ENCODE measurements at regions not wholly inside any gene's neighbourhood (a gene's known extent, or its start where the extent isn't known, plus 50 kb on each side); places are given as distances from the start of the nearest gene placed in this dataset.

GRCh38 chr2:23019476-23019875 lies 365.5 kb upstream of the KLHL29 start:
- CTCF ChIA-PET: interaction anchor here (0.6 kb wide), 1 partner anchor 804 kb away, joined by 3 read pairs; no protein-coding TSS in a partner anchor
- TF ChIP-seq ZNF488 (tag by site-specific recombination; IDR thresholded peaks at IDR 0.05) (no peak), ZNF610 (tag by site-specific recombination; IDR thresholded peaks at IDR 0.05; ENCODE audit: borderline replicate concordance) (no peak), ZNF571 (tag by site-specific recombination; IDR thresholded peaks at IDR 0.05) (no peak), ZNF248 (tag by site-specific recombination; IDR thresholded peaks at IDR 0.05) (no peak), ZNF18 (tag by site-specific recombination; IDR thresholded peaks at IDR 0.05) (no peak), MYNN (tag by site-specific recombination; IDR thresholded peaks at IDR 0.05; ENCODE audit: borderline replicate concordance) (no peak), ZNF202 (tag by site-specific recombination; IDR thresholded peaks at IDR 0.05; ENCODE audit: borderline replicate concordance) (no peak), ZNF792 (tag by site-specific recombination; IDR thresholded peaks at IDR 0.05) (no peak), ZFP69B (tag by site-specific recombination; IDR thresholded peaks at IDR 0.05) (no peak)

GRCh38 chr2:23020659-23021058 lies 364.3 kb upstream of the KLHL29 start:
- POLR2A ChIA-PET: no interaction called here
- TF ChIP-seq ZFP69B (tag by site-specific recombination; IDR thresholded peaks at IDR 0.05) (no peak), ZNF548 (tag by site-specific recombination; IDR thresholded peaks at IDR 0.05) (no peak), ZBTB11 (tag by site-specific recombination; conservative IDR thresholded peaks at IDR 0.05; ENCODE audit: low read depth) (no peak), ZNF175 (tag by site-specific recombination; IDR thresholded peaks at IDR 0.05) (no peak), ZNF776 (tag by site-specific recombination; IDR thresholded peaks at IDR 0.05; ENCODE audit: borderline replicate concordance) (no peak), ZNF610 (tag by site-specific recombination; IDR thresholded peaks at IDR 0.05; ENCODE audit: borderline replicate concordance) (no peak), ZNF341 (tag by site-specific recombination; IDR thresholded peaks at IDR 0.05; ENCODE audit: low read depth) (no peak)
- no peak overlapping the region for H3K27ac ChIP-seq (ENCODE audit: extremely low read depth, low read depth, low read length)
- no peak overlapping the region for H3K4me3 ChIP-seq (ENCODE audit: low read depth, low read length)
- no peaks in the 10 kb centered on the region for H3K4me1 ChIP-seq (ENCODE audit: control insufficient read depth, insufficient read depth, low read length)
- no peaks in the 10 kb centered on the region for H3K36me3 ChIP-seq (ENCODE audit: control insufficient read depth in 2 of 2, insufficient read depth in 1 of 2, low read length in 2 of 2)
- CTCF ChIA-PET: no interaction called here
- no peaks in the 10 kb centered on the region for H3K9me3 ChIP-seq (ENCODE audit: control insufficient read depth, insufficient read depth, low read depth, low read length)

More at GRCh38 chr2:23019476-23019875, 365.5 kb upstream of the KLHL29 start:
- Histone ChIP-seq H3K9me3 (ENCODE audit: control insufficient read depth, insufficient read depth, low read depth, low read length) (no peaks in the 10 kb centered on the region), H3K36me3 (ENCODE audit: control insufficient read depth in 2 of 2, insufficient read depth in 1 of 2, low read length in 2 of 2) (no peaks in the 10 kb centered on the region), H3K27ac (ENCODE audit: extremely low read depth, low read depth, low read length) (no peak overlapping the region), H3K4me1 (ENCODE audit: control insufficient read depth, insufficient read depth, low read length) (no peaks in the 10 kb centered on the region), H3K4me3 (ENCODE audit: low read depth, low read length) (no peak overlapping the region)
- POLR2A ChIA-PET: no interaction called here

GRCh38 chr2:23021311-23022120 lies 363.5 kb upstream of the KLHL29 start:
- no peaks in the 10 kb centered on the region for H3K4me1 ChIP-seq (ENCODE audit: control insufficient read depth, insufficient read depth, low read length)
- POLR2A ChIA-PET: interaction anchor here (0.6 kb wide), 1 partner anchor 398 kb away, joined by 4 read pairs; no protein-coding TSS in a partner anchor
- no peak overlapping the region for H3K27ac ChIP-seq (ENCODE audit: extremely low read depth, low read depth, low read length)
- H3K9me3 ChIP-seq (ENCODE audit: control insufficient read depth, insufficient read depth, low read depth, low read length): no peaks in the 10 kb centered on the region
- CTCF ChIA-PET: interaction anchor here (1.0 kb wide), 1 partner anchor 27 kb away, joined by 3 read pairs; no protein-coding TSS in a partner anchor
- H3K36me3 ChIP-seq (ENCODE audit: control insufficient read depth in 2 of 2, insufficient read depth in 1 of 2, low read length in 2 of 2): no peaks in the 10 kb centered on the region
- no peak overlapping the region for H3K4me3 ChIP-seq (ENCODE audit: low read depth, low read length)
- TF ChIP-seq TSHZ1 (tag by site-specific recombination; IDR thresholded peaks at IDR 0.05; ENCODE audit: borderline replicate concordance): no peak
- TF ChIP-seq KLF8 (tag by site-specific recombination; IDR thresholded peaks at IDR 0.05): no peak
- no peak for TF ChIP-seq KLF10 (tag by site-specific recombination; IDR thresholded peaks at IDR 0.05)
- TF ChIP-seq ZNF645 (tag by site-specific recombination; IDR thresholded peaks at IDR 0.05): no peak

Data from HEK293 (cell line).